Gastroesophageal sphincter (tissue), 4 donors: ENCODE measurements at regions not wholly inside any gene's neighbourhood (a gene's known extent, or its start where the extent isn't known, plus 50 kb on each side); places are given as distances from the start of the nearest gene placed in this dataset.

Experiments
- ATAC-seq: fragments of 150-250 bp; one replicate; pipeline ENCODE4 v1.9.1; 2016; ENCODE audit warnings: mild to moderate bottlenecking, moderate library complexity
- H3K27ac ChIP-seq, 4 donors: fragments of 200-600 bp; sonication (generic) in 3 of 4; 1 replicate in 3 of 4; 2 replicates in 1 of 4; pipeline ENCODE4 v1.5.1; 2016 to 2019
- H3K27me3 ChIP-seq: fragments of 200-600 bp; sonication (generic); one replicate; pipeline ENCODE4 v1.5.1; 2019
- H3K36me3 ChIP-seq, 2 donors: fragments of 200-600 bp; sonication (generic); one replicate each; pipeline ENCODE4 v1.5.1; 2019; ENCODE audit warnings: control low read depth in 1 of 2
- H3K4me1 ChIP-seq, 3 donors: fragments of 200-600 bp; sonication (generic); 1 replicate in 2 of 3; 2 replicates in 1 of 3; pipeline ENCODE4 v1.5.1; 2016 to 2019; ENCODE audit warnings: control low read depth in 2 of 3
- H3K4me3 ChIP-seq, 2 donors: fragments of 200-600 bp; sonication (generic); one replicate each; pipeline ENCODE4 v1.5.1; 2019; ENCODE audit warnings: mild to moderate bottlenecking in 1 of 2, moderate library complexity in 1 of 2
- H3K9me3 ChIP-seq, 3 donors: fragments of 200-600 bp; sonication (generic); one replicate each; pipeline ENCODE4 v1.5.1; 2017 to 2019; ENCODE audit warnings: control low read depth in 2 of 3
- EP300 ChIP-seq: sonication (generic); formaldehyde crosslinking; IDR thresholded peaks from one replicate; pipeline ENCODE4 v1.6.1; 2017; ENCODE audit warnings: antibody characterized with exemption, mild to moderate bottlenecking
- POLR2A ChIP-seq, 2 donors: fragments of 450-650 bp; IDR thresholded peaks; one replicate each; pipeline ENCODE4 v1.6.1; 2017; ENCODE audit warnings: antibody characterized with exemption in 2 of 2, mild to moderate bottlenecking in 2 of 2, moderate library complexity in 1 of 2
- POLR2AphosphoS5 ChIP-seq: sonication (generic); formaldehyde crosslinking; IDR thresholded peaks from one replicate; pipeline ENCODE4 v1.6.1; 2017; ENCODE audit warnings: antibody characterized with exemption
- WGBS, 2 donors: methylation state at CpG; one replicate each; pipeline ENCODE4 v1.1.5; 2018; ENCODE audit warnings: low coverage in 1 of 2; 5-methylcytosine and 5-hydroxymethylcytosine counted together
- TF ChIP-seq, protein P1 (sequence below), 4 experiments: fragments of 200-600 bp in 2 of 4; fragments of 450-650 bp in 2 of 4; sonication (generic) in 1 of 4; IDR thresholded peaks; one replicate each; pipeline ENCODE4 v1.5.1; 2017 to 2019; ENCODE audit warnings: antibody characterized with exemption in 4 of 4, mild to moderate bottlenecking in 2 of 4, moderate library complexity in 2 of 4

DNA sequence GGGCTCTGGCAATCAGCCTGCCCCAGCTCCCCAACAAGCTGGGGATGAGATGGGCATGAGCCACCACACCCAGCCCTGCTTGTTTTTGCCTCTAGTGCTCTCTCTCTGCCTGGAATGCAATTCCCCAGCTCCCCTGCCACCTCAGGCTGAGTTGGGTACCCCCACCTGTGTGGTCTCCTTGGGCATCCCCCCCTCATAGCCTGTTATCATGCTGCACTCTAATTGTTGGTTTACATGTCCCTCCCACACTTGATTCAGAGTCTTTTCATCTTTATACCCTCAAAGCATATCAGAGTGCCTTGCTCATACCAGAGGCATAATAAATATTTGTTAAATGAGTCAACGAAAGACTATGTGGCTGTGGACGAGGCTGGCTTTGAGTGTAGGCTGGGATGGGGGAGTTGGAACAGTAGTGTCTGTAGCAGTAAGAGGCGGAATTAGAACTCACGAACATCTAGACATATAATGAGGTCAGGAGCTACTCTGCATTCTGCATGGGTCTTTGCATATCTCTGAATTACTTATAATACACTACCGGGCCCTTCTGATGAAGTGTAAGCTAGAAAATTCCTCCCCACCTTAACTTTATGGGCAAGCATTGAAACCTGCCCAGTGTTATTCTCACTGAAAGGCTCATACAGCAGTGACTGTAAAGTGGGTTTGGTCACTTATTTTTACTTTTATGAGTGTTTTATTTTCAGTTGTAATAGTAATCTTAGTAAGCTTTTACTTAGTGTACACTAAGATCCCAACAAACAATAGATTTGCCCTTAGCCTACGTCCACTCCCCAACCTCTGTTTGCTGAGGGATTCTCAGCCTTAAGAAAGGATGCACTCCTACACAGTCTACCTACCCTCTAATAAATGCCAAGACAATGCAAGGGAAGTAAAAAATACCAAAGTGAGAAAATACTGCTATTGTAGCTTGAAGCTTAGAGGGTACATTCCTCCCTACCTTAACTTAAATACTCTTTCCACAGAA, 58.7 kb downstream of the EDN1 start:
- Histone ChIP-seq H3K27me3 (peaks cover 8% of the 10 kb centered on the region), H3K36me3 (no peaks in the 10 kb centered on the region), H3K4me1 (no peaks in the 10 kb centered on the region), H3K4me3 (no peak overlapping the region), H3K27ac (no peak overlapping the region), H3K9me3 (peaks cover 0 to 22% (median 0%) of the 10 kb centered on the region in 3 donors)
- no peak for ATAC-seq
- TF ChIP-seq POLR2AphosphoS5 (no peak), EP300 (no peak), POLR2A (IDR thresholded peaks at IDR 0.05) (no peak)
- TF ChIP-seq, protein P1, sequence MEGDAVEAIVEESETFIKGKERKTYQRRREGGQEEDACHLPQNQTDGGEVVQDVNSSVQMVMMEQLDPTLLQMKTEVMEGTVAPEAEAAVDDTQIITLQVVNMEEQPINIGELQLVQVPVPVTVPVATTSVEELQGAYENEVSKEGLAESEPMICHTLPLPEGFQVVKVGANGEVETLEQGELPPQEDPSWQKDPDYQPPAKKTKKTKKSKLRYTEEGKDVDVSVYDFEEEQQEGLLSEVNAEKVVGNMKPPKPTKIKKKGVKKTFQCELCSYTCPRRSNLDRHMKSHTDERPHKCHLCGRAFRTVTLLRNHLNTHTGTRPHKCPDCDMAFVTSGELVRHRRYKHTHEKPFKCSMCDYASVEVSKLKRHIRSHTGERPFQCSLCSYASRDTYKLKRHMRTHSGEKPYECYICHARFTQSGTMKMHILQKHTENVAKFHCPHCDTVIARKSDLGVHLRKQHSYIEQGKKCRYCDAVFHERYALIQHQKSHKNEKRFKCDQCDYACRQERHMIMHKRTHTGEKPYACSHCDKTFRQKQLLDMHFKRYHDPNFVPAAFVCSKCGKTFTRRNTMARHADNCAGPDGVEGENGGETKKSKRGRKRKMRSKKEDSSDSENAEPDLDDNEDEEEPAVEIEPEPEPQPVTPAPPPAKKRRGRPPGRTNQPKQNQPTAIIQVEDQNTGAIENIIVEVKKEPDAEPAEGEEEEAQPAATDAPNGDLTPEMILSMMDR (IDR thresholded peaks at IDR 0.05): no peak
- WGBS, 2 donors: 70 to 80% methylated on average over 5 to 6 of the region's 6 CpGs

DNA sequence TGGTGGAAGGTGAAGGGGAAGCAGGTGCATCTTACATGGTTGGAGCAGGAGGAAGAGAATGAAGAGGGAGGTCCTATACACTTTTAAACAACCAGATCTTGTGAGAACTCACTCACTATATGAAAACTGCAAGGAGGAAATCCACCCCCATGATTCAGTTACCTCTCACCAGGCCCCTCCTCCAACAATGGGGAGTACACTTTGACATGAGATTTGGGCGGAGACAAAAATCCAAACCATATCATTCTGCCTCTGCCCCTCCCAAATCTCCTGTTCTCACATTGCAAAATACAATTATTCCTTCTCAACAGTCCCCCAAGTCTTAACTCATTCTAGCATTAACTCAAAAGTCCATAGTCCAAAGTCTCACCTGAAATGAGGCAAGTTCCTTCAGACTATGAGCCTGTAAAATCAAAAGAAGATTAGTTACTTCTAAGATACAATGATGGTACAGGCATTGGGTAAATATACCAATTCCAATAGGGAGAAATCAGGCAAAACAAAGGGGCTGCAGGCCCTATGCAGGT, 60.5 kb downstream of the EDN1 start:
- Histone ChIP-seq H3K27ac (no peak overlapping the region), H3K4me3 (no peak overlapping the region), H3K36me3 (no peaks in the 10 kb centered on the region), H3K27me3 (no peaks in the 10 kb centered on the region), H3K9me3 (peaks cover 0 to 22% (median 0%) of the 10 kb centered on the region in 3 donors), H3K4me1 (no peaks in the 10 kb centered on the region)
- 100% methylated on average over 1 of the region's 1 CpG for WGBS, 2 donors
- TF ChIP-seq, protein P1 (IDR thresholded peaks at IDR 0.05): no peak
- TF ChIP-seq EP300: no peak
- no peak for TF ChIP-seq POLR2A (IDR thresholded peaks at IDR 0.05)
- TF ChIP-seq POLR2AphosphoS5: no peak
- no peak for ATAC-seq

DNA sequence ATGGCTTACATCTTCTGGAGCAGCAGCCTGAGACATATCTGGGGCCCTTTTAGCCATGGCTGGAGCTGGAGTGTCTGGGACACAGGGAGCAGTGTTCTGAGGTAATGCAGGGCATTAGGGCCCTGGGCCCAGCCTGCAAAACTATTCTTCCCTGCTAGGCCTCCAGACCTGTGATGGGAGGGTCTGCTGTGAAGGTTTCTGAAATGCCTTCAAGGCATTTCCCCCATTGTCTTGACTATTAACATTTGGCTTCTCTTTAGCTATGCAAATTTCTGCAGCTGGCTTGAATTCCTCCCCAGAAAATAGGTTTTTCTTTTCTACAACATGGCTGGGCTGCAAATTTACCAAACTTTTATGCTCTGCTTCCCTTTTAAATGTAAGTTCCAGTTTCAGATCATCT, 61.5 kb downstream of the EDN1 start:
- Histone ChIP-seq H3K27me3 (no peaks in the 10 kb centered on the region), H3K4me1 (no peaks in the 10 kb centered on the region), H3K27ac (no peak overlapping the region), H3K9me3 (peaks cover 0 to 22% (median 0%) of the 10 kb centered on the region in 3 donors), H3K36me3 (no peaks in the 10 kb centered on the region), H3K4me3 (no peak overlapping the region)
- ATAC-seq: no peak
- TF ChIP-seq POLR2AphosphoS5 (no peak), EP300 (no peak), POLR2A (IDR thresholded peaks at IDR 0.05) (no peak)
- TF ChIP-seq, protein P1 (IDR thresholded peaks at IDR 0.05): no peak

DNA sequence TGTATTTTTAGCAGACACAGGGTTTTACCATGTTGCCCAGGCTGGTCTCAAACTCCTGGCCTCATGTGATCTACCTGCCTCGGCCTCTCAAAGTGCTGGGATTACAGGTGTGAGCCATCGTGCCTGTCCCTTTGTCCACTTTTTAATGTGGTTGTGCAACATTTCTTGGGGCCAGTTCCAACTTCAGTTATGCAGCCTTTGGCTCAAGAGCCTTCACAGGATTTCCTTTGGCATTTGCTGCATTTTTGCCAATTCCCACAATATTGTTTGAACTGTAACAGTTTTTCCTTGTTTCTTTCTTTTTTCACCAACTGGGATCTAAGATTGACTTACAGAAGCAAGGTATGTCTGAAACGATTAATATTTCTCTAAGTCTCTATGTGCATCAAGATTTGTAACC, 63.6 kb downstream of the EDN1 start:
- H3K27ac ChIP-seq: no peak overlapping the region
- H3K36me3 ChIP-seq: no peaks in the 10 kb centered on the region
- WGBS, 2 donors: 77% methylated on average over 3 of the region's 3 CpGs; no CpG with 5 or more reads in 1 of the 2 donors
- TF ChIP-seq EP300 (no peak), POLR2AphosphoS5 (no peak), POLR2A (IDR thresholded peaks at IDR 0.05) (no peak)
- TF ChIP-seq, protein P1 (IDR thresholded peaks at IDR 0.05): no peak
- no peak for ATAC-seq
- H3K9me3 ChIP-seq: peaks cover 0 to 22% (median 0%) of the 10 kb centered on the region in 3 donors
- no peaks in the 10 kb centered on the region for H3K27me3 ChIP-seq
- H3K4me1 ChIP-seq: no peaks in the 10 kb centered on the region
- no peak overlapping the region for H3K4me3 ChIP-seq
